GM19238 (cell line): ENCODE measurements at regions not wholly inside any gene's neighbourhood (a gene's known extent, or its start where the extent isn't known, plus 50 kb on each side); places are given as distances from the start of the nearest gene placed in this dataset.

Experiments used
- DNase-seq: peaks from one replicate; pipeline ENCODE4 v3.0.0; 2011; ENCODE audit warnings: low spot score; ENCODE audit not compliant: insufficient read length

DNA sequence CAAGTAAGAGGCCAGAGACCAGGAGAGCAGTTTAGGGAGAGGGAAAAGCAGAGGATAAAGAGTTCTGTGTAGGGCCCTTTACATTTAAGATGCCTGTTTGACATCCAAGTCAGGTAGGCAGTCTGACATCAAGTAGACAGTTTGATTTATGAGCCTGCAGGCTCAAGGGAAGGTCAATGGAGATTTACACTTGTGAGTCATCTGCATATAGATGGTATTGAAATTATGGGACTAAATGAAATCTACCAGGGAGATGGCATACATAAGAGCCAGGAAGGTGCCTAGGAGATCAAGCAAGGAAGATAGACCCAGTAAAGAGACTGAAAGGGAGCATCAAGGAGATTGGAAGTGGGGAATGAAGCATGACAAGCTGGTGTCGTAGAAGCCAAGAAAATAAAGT is 212.4 kb upstream of the PKDCC start:
- DNase-seq = no peak

DNA sequence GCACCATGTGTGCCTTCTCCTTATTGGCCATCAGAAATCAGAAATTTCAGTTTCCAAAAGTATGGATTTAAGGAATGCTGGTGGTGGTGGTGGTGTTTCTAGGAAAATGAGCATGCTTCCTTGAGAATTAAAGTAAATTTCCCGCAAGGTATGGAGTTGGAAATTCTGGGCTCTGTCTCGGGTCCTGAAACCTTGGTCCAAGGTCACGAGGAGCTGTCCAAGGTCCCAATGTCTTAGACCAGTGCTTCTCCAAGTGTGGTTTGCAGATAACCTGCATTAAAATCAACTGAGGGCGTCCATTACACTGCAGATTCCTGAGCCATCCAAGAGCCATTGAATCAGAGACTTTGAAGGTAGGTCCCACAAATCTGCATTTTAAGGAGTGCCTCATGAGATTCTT is 210.9 kb upstream of the PKDCC start:
- DNase-seq = no peak

DNA sequence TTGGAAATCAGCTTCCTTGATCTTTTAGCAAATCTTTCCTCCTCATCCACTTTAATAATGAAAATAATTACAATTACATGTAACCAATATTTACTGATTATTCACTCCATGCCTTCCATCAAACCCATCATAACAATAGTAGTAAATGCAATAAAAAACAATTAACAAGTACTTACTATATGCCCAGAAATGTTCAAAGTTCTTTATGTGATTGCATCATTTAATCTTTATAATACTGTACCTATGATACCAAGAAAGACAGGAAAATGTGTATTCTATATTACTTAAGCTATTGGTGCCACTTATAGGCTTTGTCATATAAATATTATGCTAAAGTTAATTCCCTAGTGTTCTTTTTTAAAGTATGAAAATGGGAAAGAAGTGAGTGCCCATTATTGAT is 210.2 kb upstream of the PKDCC start:
- DNase-seq = no peak

GRCh38 chr2:41840702-41841551 is 206.9 kb upstream of the PKDCC start:
- DNase-seq = peak; percentile 83

DNA sequence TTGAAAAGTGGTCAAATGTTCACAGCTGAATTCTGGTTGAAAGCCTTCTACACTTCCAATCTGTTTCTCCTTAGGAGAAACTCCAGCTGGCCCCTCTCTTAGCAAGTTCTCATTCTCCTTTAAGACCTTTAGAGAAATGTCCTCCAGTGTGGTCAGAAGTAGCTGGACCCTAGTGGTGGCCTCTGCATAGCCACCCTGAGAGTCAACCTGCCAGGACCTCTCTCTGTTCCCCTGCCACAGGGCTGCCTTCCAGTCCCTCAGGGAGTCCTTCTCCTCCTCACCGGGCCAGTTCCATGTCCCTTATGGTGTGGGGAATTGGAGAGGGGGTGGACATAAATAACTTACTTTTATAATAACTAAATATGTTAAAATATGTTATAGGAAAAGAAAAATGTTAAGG is 200.9 kb upstream of the PKDCC start:
- DNase-seq = no peak

GRCh38 chr2:41847744-41848441 is 199.9 kb upstream of the PKDCC start:
- DNase-seq = no peak

- DNase-seq = no peak
Observed at GRCh38 chr2:41851554-41851953, 196.3 kb upstream of the PKDCC start.

GRCh38 chr2:41853427-41854191 is 194.2 kb upstream of the PKDCC start:
- DNase-seq = no peak

GRCh38 chr2:41854227-41854626 is 193.6 kb upstream of the PKDCC start:
- no peak for DNase-seq

DNA sequence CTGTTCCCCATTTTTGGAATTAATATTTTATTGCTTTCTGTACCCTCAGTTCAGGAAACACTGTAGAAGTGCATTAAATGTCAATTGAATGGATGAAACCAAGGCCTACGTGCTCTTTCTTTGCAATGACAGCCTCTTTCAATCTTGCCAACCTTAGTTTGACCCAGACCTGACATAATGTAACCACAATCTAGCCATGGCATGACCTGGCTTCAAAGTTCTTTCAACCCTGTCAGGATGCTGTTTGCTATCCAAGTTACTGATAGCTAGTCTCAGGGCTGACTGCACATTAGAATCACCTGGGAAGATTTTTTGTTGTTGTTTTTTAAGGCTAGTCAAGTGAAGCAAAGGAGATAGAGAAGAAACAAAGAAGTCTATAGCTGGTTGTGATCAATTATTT is 190.9 kb upstream of the PKDCC start:
- DNase-seq = no peak

DNA sequence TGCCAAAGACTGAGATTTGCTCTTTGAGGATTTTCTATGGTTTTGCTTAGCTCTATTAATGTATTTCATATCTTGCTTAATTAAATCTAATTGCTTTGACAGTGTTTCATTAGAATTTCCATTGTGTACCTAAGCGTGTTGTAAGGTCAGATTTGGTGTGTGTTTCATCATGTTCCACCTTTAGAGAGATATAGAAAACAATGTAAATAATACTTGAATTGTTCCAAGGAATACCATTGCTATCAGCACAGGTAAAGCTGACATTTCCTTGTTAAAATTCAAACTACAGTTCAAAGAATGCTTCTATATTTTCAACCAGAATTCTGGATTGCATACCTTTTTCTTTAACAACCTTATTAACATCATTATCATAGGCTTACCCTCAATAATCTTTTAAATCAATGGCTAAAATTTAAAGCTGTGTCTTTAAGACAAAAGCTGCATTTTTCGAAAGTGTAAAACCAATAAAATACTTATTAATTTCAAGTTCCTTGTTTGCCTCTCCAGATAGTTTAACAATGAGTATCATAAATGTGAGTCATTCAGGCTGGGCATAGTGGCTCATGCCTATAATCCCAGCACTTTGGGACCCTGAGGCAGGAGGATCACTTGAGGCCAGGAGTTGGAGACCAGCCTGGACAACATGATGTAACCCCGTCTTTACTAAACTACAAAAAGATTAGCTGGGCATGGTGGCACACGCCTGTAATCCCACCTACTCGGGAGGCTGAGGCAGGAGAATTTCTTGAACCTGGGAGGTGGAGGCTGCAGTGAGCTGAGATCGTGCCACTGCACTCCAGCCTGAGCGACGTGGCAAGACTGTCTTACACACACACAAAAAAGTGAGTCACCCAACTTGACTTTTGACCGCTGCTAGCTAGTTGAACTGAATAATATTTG is 188.0 kb upstream of the PKDCC start:
- DNase-seq = no peak

GRCh38 chr2:41863062-41863461 is 184.8 kb upstream of the PKDCC start:
- no peak for DNase-seq

DNA sequence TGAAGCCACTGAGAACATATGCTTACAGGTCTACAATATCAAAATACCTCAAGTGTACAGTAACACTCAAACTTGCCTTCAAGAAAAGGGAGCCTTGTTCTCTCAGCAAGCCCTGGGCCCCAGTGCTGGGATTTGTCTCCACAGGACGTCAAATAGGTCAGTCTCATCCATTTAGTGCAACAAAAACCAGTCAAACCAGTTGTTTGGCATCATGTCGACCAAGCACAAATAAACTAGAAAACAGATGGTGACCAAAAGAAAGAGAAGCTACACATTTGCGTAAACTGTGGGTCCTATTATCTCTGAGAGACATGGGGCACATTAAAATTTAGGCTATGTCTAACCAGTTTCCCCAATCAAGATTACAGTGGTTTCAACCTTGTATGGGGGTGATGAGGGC is 182.6 kb upstream of the PKDCC start:
- no peak for DNase-seq

GRCh38 chr2:41867553-41867952 is 180.3 kb upstream of the PKDCC start:
- no peak for DNase-seq

- peak; percentile 44 for DNase-seq
Observed at GRCh38 chr2:41869542-41870264, 178.1 kb upstream of the PKDCC start.

DNA sequence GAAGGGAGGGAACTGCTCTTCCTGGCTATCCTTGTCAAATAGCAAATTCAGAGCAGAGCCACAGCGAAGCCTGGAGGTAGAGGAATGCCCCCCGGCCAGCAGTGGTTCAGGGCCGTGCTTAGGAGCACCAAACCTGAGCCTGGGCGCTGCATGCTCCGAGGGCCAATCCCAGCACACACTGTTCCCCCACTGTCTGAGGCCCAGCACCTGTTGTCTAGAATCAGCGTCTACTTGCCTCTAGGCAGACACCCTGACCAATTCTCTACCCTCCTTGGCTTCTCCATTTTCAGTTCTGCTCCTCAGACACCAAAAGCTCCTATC is 177.6 kb upstream of the PKDCC start:
- DNase-seq = no peak

DNA sequence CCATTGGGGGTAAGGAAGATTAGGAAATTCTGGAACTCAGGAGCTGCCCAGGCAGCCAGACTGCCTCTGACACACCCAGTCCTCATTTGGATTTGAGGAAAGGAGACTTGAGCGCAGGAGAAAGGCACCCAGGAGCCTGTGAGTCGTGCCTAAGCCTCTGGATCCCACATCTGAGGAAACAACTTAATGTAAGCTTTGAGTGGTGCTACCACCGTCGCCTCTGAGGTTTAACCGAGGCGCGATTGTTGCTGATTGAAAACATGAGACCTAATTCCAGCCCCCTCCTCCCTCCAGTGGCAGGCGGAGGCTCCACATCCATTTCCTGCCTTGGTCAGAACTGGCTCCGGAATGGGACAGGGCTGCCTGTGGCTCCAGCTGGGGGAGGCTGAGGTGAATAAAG is 176.7 kb upstream of the PKDCC start:
- DNase-seq = no peak

- no peak for DNase-seq
Observed at GRCh38 chr2:41872646-41873045, 175.2 kb upstream of the PKDCC start.

DNA sequence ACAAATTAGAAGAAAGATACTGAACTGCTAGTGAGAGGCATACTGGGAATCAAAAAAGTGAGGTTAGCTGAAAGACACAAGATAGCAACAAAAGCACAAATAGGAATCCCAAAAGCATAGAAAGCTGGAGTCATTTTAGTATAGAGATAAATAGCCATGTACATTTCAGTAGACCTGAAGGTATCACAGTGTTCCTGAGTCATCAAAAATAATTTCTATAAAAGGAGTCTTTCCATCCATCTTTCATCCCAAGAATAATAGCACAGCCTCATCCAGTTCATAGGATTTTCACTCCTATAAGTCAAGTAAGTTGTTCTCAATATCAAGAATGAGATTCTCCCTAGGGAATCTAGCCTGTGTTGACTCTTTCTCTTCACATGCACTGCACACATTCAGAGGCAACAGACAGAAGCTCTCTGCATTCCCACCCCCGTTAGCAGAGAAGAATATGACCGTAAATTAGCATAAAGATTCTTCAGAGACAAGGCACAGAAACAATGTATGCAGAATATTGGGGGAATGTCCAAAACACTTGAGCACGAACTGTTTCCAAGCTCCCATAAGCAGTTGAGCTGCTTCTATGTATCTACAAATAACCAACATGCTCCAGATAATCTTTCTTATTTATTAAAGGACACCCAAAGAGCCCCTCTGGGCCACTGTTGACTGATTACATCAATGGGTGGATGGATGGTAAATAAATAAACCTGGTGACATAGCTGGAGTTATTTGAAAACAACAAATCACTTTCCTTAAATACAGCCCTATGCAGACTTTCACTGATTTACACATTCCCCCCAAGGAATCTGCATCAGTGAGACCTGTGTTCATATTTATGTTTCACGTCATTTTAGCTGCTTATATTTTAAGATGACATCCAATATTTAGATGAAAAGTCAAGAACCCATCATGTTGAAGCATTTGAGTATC is 174.5 kb upstream of the PKDCC start:
- no peak for DNase-seq
